HG02885 (cell line): ENCODE measurements at regions not wholly inside any gene's neighbourhood (a gene's known extent, or its start where the extent isn't known, plus 50 kb on each side); places are given as distances from the start of the nearest gene placed in this dataset.
"Not testable (repeated sequence)": the region's sequence is repeated elsewhere in the genome, so short reads cannot be mapped to it uniquely, and the experiment has no call there.

ENCODE experiments used
- ATAC-seq: cut with Tn5 transposase; IDR thresholded peaks from one replicate; pipeline ENCODE4 v1.9.1; 2021; ENCODE audit warnings: mild to moderate bottlenecking; ENCODE audit not compliant: unreplicated experiment, poor library complexity

GRCh38 chr10:85067955-85068354 is 739.6 kb downstream of the CCSER2 start:
- no peak for ATAC-seq

- ATAC-seq: no peak
These were observed 752.5 kb downstream of the CCSER2 start for GRCh38 chr10:85080934-85081333.

GRCh38 chr10:85098835-85099521 is 770.6 kb downstream of the CCSER2 start:
- ATAC-seq: no peak

- no peak for ATAC-seq
These were observed 772.1 kb downstream of the CCSER2 start for GRCh38 chr10:85100495-85100894.

GRCh38 chr10:85105614-85106255 is 777.3 kb downstream of the CCSER2 start:
- no peak for ATAC-seq

- ATAC-seq: no peak
These were observed 782.9 kb downstream of the CCSER2 start for GRCh38 chr10:85111271-85111670.

GRCh38 chr10:85124603-85125051 is 796.2 kb downstream of the CCSER2 start:
- ATAC-seq: no peak

GRCh38 chr10:85137253-85137652 is 808.9 kb downstream of the CCSER2 start:
- no peak for ATAC-seq

GRCh38 chr10:85138046-85138445 is 809.7 kb downstream of the CCSER2 start:
- ATAC-seq: no peak

- ATAC-seq: no peak
These were observed 810.7 kb downstream of the CCSER2 start for GRCh38 chr10:85139124-85139523.

GRCh38 chr10:85141520-85141919 is 813.1 kb downstream of the CCSER2 start:
- ATAC-seq: not testable (repeated sequence)

GRCh38 chr10:85145966-85146365 is 817.6 kb downstream of the CCSER2 start:
- ATAC-seq: no peak

- no peak for ATAC-seq
These were observed 819.2 kb downstream of the CCSER2 start for GRCh38 chr10:85147346-85148250.

GRCh38 chr10:85148693-85149640 is 820.6 kb downstream of the CCSER2 start:
- no peak for ATAC-seq

- no peak for ATAC-seq
These were observed 821.4 kb downstream of the CCSER2 start for GRCh38 chr10:85149766-85150165.

GRCh38 chr10:85151506-85151905 is 823.1 kb downstream of the CCSER2 start:
- no peak for ATAC-seq

GRCh38 chr10:85152496-85152895 is 824.1 kb downstream of the CCSER2 start:
- no peak for ATAC-seq

- no peak for ATAC-seq
These were observed 824.5 kb downstream of the CCSER2 start for GRCh38 chr10:85152911-85153310.

- ATAC-seq: no peak
These were observed 828.8 kb downstream of the CCSER2 start for GRCh38 chr10:85157206-85157605.

GRCh38 chr10:85168243-85168642 is 839.9 kb downstream of the CCSER2 start:
- no peak for ATAC-seq
